NCI-H82 (cell line): ENCODE measurements at regions not wholly inside any gene's neighbourhood (a gene's known extent, or its start where the extent isn't known, plus 50 kb on each side); places are given as distances from the start of the nearest gene placed in this dataset.

Source experiments
- DNase-seq: peaks from one replicate; lab custom pipeline; 2025; lab: John Stamatoyannopoulos, UW

- no peak for DNase-seq
Observed at GRCh38 chr18:55780586-55781071, 192.6 kb upstream of the TCF4 start.

GRCh38 chr18:55779691-55780585 lies 191.9 kb upstream of the TCF4 start:
- DNase-seq: peak; percentile 36

DNA sequence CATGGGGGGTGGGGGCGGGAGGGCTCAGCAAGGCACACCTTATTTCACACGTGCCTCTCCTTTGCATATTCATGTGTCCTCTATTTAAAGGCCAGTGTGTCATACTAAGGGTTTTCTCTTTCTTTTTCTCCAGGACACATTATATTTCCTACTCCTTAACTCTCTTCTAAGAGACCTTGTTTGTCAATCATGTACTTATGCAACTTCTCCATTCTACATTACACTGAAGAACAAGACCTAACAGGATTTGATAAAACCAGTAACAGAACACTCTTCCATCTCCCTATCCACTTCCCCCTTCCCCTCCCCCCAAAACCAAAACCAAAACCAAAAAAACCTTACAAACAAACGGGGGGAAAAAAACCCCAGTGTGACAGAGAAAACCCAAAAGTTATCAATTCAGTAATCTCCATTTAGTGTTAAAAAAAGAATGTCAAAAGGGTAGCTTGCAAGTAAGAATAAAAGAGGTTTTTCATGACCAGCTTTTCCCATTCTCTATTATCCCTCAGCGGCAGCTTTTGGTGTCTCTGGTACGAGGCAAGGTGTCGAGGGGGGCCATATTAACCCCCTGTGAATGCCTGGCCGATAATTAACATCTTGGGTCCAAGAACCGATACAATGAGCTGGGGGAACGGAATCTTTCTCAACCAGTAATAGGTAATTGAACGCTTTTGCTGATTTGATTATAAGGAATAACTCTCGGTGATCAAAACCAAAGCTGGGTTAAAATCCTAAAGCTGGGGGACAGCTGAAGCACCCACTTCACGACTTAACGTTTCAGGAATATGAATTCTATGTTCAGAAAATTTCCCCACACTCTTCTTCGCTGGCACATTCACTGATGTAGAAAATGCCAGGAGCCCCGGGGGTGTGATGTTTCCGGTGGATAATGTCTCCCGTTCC lies 191.0 kb upstream of the TCF4 start:
- peak; percentile 31 for DNase-seq

GRCh38 chr18:55777666-55778304 lies 189.8 kb upstream of the TCF4 start:
- no peak for DNase-seq

DNA sequence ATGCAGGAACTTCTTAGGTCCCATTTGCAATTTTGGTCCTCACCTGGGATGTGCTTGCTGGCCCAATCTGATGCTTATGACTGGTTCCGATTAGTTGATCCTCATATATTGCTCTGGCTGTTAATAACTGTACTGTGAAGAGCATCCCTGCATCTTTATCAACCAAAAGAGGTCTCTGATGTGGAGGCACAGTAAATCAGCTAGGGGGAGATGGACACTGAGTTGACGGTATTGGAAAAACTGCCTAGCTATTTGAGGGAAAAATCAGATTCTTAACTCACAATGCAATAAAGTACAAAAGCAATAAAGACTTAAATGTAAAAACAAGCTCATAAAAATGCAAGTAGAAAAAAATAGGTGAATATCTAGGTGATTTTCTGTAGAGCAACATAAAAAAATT lies 188.0 kb upstream of the TCF4 start:
- DNase-seq: no peak

GRCh38 chr18:55774505-55774904 lies 186.5 kb upstream of the TCF4 start:
- DNase-seq: peak; percentile 35

- no peak for DNase-seq
Observed at GRCh38 chr18:55768255-55768654, 180.3 kb upstream of the TCF4 start.

DNA sequence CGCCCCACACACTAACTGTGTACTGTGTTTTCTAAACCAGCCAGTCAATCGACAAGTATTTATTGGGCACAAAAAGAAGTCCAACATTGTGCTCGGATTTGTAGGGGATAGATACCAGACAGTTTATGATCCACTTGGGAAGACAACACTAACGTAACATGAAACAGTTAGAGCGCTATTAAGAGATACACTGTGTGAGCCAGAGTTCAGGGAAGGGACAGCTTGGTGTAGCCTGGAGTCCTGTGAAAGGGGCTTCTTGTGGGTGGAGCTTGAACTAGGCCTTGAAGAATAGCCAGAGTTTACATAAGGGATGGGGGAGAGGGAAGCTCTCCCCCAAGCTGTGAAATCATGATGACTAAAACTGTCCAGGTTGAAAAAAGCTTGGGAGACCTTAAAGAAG lies 176.4 kb upstream of the TCF4 start:
- DNase-seq: no peak

GRCh38 chr18:55763805-55764204 lies 175.8 kb upstream of the TCF4 start:
- DNase-seq: no peak

DNA sequence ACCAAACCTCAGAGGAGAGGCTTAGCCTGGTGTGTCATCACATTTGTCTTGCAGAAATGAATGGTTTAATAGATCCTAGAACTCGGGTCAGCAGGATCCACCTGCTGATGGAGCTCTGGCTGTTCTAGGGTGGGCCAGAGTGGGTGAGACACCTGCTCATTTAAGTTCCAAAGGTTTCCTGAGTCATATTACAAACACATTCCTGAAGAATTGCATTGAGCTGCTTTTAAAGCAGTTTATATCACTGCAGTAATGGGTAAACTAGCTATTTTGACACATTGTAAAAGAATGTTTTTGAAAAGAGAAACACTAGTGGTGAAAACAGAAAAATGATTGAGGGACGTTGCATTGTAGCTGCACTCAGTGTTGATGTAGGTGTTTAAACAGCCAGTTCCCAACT lies 175.3 kb upstream of the TCF4 start:
- no peak for DNase-seq

DNA sequence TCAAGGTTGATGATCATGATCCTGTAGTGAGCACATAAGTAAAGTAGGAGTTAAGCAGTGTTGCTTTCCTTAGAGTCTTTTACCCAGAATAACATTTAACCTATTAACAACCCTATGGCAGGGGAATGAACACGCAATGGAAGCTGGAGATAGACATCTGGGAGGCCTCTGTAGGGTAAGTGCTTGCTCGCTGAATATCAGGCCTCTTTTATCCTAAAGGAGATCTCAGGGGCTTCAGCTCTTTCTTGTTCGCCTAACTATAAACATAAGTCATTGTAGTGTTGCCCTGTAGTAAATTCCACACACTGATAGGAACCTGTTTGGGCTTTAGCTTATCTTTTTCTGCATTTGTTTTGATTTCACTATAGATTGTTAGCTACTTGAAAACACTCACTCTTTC lies 174.4 kb upstream of the TCF4 start:
- DNase-seq: no peak

DNA sequence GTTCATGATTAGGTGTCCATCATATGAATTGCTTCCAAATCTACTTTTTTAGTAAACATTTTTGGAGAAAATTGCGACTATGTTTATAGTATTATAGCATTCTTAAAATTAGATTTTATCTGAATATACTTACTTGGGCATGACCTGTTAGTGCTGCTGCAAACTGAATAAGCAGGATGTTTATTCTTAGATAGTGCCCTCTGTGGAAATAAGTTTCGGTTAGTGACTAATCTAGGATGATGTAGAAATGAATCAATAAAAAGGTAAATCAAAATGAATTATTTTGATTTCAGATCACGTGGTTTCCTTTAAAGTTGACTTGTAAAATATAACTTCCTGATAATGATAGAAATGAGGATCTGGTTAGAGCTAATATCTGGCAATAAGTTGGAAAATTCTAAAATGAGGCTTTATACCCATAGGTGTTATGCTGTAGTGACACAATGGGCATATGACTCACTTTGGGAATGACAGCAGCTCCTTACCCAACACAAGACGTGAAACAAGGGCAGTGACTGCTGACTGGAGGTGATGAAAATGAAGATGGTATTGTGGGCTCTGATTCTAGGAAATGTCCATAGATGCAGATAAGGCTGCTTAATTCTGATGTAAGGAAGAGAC lies 165.8 kb upstream of the TCF4 start:
- no peak for DNase-seq

GRCh38 chr18:55751476-55751875 lies 163.5 kb upstream of the TCF4 start:
- DNase-seq: no peak

DNA sequence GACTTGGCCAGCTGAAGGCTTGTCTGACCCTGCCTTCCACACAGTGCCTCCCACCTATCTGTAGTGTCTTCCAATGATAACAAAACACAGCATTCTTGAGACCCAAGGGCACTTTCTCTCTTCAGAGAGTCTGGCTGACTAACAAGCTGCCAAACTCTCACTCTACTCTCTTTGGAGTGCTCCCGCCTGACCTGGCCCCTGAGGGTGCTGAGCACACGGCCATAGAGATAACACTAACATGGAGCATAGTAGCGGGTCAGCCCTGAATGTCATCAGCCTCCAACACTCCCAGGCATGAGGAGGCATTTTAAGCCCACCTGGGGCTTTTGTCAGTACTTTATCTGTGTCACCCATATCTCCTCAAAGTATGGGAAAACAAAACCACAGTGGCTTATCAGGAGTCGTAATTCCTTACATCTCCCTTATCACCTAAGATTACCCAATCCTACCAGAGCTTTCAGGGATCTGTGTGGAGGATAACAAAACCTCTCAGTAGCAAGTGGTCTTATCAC lies 160.3 kb upstream of the TCF4 start:
- no peak for DNase-seq

DNA sequence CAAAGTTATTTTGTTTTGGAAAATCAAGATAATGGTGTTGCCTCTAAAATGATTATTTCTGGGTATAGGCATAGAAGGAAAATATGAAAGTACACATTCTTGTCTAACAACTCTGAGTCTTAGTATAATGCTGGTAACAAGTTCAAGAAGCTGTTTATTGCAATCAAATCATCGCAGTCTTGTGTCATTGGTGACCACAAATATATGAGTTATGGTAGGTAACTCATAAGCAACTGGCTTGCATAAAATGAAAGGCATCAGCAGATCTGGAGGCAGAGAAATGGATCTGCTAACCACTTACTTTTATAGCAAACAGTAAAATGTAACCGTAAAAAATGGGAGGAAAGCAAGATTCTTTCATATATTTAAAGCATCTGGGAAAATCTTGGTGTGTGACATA lies 156.2 kb upstream of the TCF4 start:
- no peak for DNase-seq

DNA sequence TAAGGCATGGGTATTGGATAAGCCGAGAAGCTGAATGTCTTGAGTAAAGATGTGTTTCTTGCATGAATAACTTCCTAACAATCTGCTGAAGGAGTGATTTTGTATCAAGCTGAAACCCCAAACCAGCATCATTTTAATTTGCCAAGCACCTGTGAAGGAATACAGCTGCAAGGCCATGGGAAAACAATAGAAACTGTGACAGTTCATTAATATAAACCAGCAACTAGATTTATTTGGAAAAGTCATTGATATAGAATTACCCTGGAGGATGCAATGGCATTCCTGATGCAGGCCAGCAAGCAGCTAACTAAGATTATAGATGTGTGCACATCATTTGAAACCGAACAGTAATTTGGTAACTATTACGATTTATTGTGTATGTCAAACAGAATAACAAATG lies 155.7 kb upstream of the TCF4 start:
- no peak for DNase-seq

GRCh38 chr18:55743133-55743532 lies 155.1 kb upstream of the TCF4 start:
- DNase-seq: no peak

- no peak for DNase-seq
Observed at GRCh38 chr18:55739488-55739887, 151.5 kb upstream of the TCF4 start.

DNA sequence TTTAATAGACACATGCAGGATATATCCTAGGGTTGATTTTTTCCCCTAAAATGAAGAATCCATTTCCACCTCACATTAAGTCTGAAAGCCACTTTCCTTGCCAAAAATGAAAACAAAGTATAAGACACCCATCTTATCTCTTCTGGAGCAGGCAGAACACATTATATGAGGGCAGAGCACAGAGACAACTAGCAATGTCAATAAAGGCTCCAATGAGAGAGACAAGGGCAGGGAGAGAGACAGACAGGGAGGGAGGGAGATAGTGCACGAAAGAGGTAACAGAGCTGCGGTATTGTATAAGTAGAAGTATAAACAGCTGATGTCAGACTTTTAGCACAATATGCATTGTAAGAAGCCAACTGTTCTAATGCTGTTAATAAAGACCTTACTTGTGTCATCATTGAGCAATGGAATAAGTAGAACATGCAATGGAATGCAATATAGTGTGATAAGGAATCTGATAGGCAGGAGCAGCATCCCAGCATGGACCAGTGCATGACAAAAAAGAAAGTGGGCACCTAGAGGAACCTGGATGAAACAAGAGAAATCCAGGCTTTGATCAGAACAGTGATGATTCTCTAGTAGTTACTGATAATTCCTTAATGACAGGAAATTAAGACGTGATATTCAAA lies 150.6 kb upstream of the TCF4 start:
- DNase-seq: no peak

- DNase-seq: no peak
Observed at GRCh38 chr18:55737781-55738468, 149.9 kb upstream of the TCF4 start.

DNA sequence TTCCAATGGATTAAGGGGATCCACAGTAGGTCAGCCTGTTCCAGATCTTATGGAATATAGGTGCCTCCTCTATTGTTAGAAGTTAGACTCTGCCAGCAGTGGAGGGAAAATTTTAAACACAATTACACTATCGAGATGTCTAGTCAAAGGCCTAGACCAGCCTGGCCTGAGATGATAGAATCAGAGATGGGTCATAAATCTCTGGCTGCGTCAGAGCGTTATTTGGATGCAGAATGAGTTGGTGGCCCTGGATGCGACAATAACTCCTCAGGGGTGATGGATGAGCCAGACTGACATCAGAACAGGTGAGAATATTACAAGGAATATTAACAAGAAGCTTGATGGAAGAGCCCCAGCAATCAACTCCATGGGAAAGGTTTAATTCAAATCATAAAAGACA lies 149.3 kb upstream of the TCF4 start:
- DNase-seq: no peak
